ENCODE measurements at regions not wholly inside any gene's neighbourhood (a gene's known extent, or its start where the extent isn't known, plus 50 kb on each side); places are given as distances from the start of the nearest gene placed in this dataset.

- TF ChIP-seq CTCF (IDR thresholded peaks at IDR 0.05) (no peak), POLR2AphosphoS5 (IDR thresholded peaks at IDR 0.05) (no peak), POLR2A (IDR thresholded peaks at IDR 0.05; ENCODE audit: low read depth) (no peak), EP300 (IDR thresholded peaks at IDR 0.05) (no peak)
These were observed 1496.4 kb downstream of the RPA4 start for GRCh38 chrX:98380106-98380505.

Data from esophagus muscularis mucosa (tissue), 4 donors.